ENCODE measurements at regions not wholly inside any gene's neighbourhood (a gene's known extent, or its start where the extent isn't known, plus 50 kb on each side); places are given as distances from the start of the nearest gene placed in this dataset.
"Not testable (repeated sequence)": the region's sequence is repeated elsewhere in the genome, so short reads cannot be mapped to it uniquely, and the experiment has no call there.

- ATAC-seq (ENCODE audit: low FRiP score) (no peak), DNase-seq (no peak)
- intact Hi-C loops (cut with DNase I) = no loop called here
- Histone ChIP-seq H3K4me3 (ENCODE audit: low read length in 2 of 2) (no peak overlapping the region), H3K36me3 (ENCODE audit: control insufficient read depth in 1 of 2, insufficient read depth in 2 of 2, low read length in 1 of 2) (no peaks in the 10 kb centered on the region), H3K27me3 (ENCODE audit: control insufficient read depth in 1 of 2, insufficient read depth in 2 of 2, low read length in 1 of 2) (no peaks in the 10 kb centered on the region), H3K4me1 (ENCODE audit: control insufficient read depth in 1 of 2, insufficient read depth in 2 of 2, low read length in 2 of 2) (no peaks in the 10 kb centered on the region), H3K27ac (ENCODE audit: low read depth in 1 of 2, low read length in 2 of 2) (no peak overlapping the region), H3K9me3 (ENCODE audit: control insufficient read depth, low read length) (peaks cover 6% of the 10 kb centered on the region)
These were observed 51.0 kb upstream of the IRX5 start for GRCh38 chr16:54879681-54880080.

- H3K4me1 ChIP-seq (ENCODE audit: control insufficient read depth in 1 of 2, insufficient read depth in 2 of 2, low read length in 2 of 2) = no peaks in the 10 kb centered on the region
- DNase-seq (no peak), ATAC-seq (ENCODE audit: low FRiP score) (no peak)
- no peaks in the 10 kb centered on the region for H3K27me3 ChIP-seq (ENCODE audit: control insufficient read depth in 1 of 2, insufficient read depth in 2 of 2, low read length in 1 of 2)
- H3K36me3 ChIP-seq (ENCODE audit: control insufficient read depth in 1 of 2, insufficient read depth in 2 of 2, low read length in 1 of 2) = no peaks in the 10 kb centered on the region
- intact Hi-C loops (cut with DNase I) = no loop called here
- 88 to 96% methylated on average over 1 of the region's 1 CpG for WGBS, 2 donors
- H3K9me3 ChIP-seq (ENCODE audit: control insufficient read depth, low read length) = peaks cover 6% of the 10 kb centered on the region
- no peak overlapping the region for H3K4me3 ChIP-seq (ENCODE audit: low read length in 2 of 2)
- no peak overlapping the region for H3K27ac ChIP-seq (ENCODE audit: low read depth in 1 of 2, low read length in 2 of 2)
These were observed 52.4 kb upstream of the IRX5 start for GRCh38 chr16:54878301-54878700.

- no peak overlapping the region for H3K4me3 ChIP-seq (ENCODE audit: low read length in 2 of 2)
- no peaks in the 10 kb centered on the region for H3K36me3 ChIP-seq (ENCODE audit: control insufficient read depth in 1 of 2, insufficient read depth in 2 of 2, low read length in 1 of 2)
- H3K27me3 ChIP-seq (ENCODE audit: control insufficient read depth in 1 of 2, insufficient read depth in 2 of 2, low read length in 1 of 2) = no peaks in the 10 kb centered on the region
- peaks cover 6% of the 10 kb centered on the region for H3K9me3 ChIP-seq (ENCODE audit: control insufficient read depth, low read length)
- no peak overlapping the region for H3K27ac ChIP-seq (ENCODE audit: low read depth in 1 of 2, low read length in 2 of 2)
- no peak for ATAC-seq (ENCODE audit: low FRiP score)
- DNase-seq = no peak
- H3K4me1 ChIP-seq (ENCODE audit: control insufficient read depth in 1 of 2, insufficient read depth in 2 of 2, low read length in 2 of 2) = no peaks in the 10 kb centered on the region
- 91 to 100% methylated on average over 1 of the region's 1 CpG for WGBS, 2 donors
- intact Hi-C loops (cut with DNase I) = no loop called here
These were observed 55.2 kb upstream of the IRX5 start for GRCh38 chr16:54875443-54875842.

GRCh38 chr16:54873716-54874373, 56.8 kb upstream of the IRX5 start:
- intact Hi-C loops (cut with DNase I); ATAC-seq (ENCODE audit: low FRiP score); H3K4me3 ChIP-seq (ENCODE audit: low read length in 2 of 2); H3K27ac ChIP-seq (ENCODE audit: low read depth in 1 of 2, low read length in 2 of 2); DNase-seq; H3K4me1 ChIP-seq (ENCODE audit: control insufficient read depth in 1 of 2, insufficient read depth in 2 of 2, low read length in 2 of 2); H3K9me3 ChIP-seq (ENCODE audit: control insufficient read depth, low read length); H3K36me3 ChIP-seq (ENCODE audit: control insufficient read depth in 1 of 2, insufficient read depth in 2 of 2, low read length in 1 of 2); H3K27me3 ChIP-seq (ENCODE audit: control insufficient read depth in 1 of 2, insufficient read depth in 2 of 2, low read length in 1 of 2): not testable (repeated sequence)
- WGBS, 2 donors = 93% methylated on average over 12 of the region's 12 CpGs

- H3K36me3 ChIP-seq (ENCODE audit: control insufficient read depth in 1 of 2, insufficient read depth in 2 of 2, low read length in 1 of 2) = no peaks in the 10 kb centered on the region
- no peaks in the 10 kb centered on the region for H3K4me1 ChIP-seq (ENCODE audit: control insufficient read depth in 1 of 2, insufficient read depth in 2 of 2, low read length in 2 of 2)
- H3K4me3 ChIP-seq (ENCODE audit: low read length in 2 of 2) = no peak overlapping the region
- no peaks in the 10 kb centered on the region for H3K27me3 ChIP-seq (ENCODE audit: control insufficient read depth in 1 of 2, insufficient read depth in 2 of 2, low read length in 1 of 2)
- WGBS, 2 donors = 88 to 89% methylated on average over 2 of the region's 2 CpGs
- ATAC-seq (ENCODE audit: low FRiP score) (no peak), DNase-seq (no peak)
- intact Hi-C loops (cut with DNase I) = no loop called here
- no peak overlapping the region for H3K27ac ChIP-seq (ENCODE audit: low read depth in 1 of 2, low read length in 2 of 2)
- H3K9me3 ChIP-seq (ENCODE audit: control insufficient read depth, low read length) = peaks cover 2% of the 10 kb centered on the region
These were observed 57.6 kb upstream of the IRX5 start for GRCh38 chr16:54873071-54873470.

- ATAC-seq (ENCODE audit: low FRiP score) (no peak), DNase-seq (no peak)
- Histone ChIP-seq H3K9me3 (ENCODE audit: control insufficient read depth, low read length) (peaks cover 2% of the 10 kb centered on the region), H3K4me3 (ENCODE audit: low read length in 2 of 2) (no peak overlapping the region), H3K27me3 (ENCODE audit: control insufficient read depth in 1 of 2, insufficient read depth in 2 of 2, low read length in 1 of 2) (no peaks in the 10 kb centered on the region), H3K36me3 (ENCODE audit: control insufficient read depth in 1 of 2, insufficient read depth in 2 of 2, low read length in 1 of 2) (no peaks in the 10 kb centered on the region), H3K4me1 (ENCODE audit: control insufficient read depth in 1 of 2, insufficient read depth in 2 of 2, low read length in 2 of 2) (no peaks in the 10 kb centered on the region), H3K27ac (ENCODE audit: low read depth in 1 of 2, low read length in 2 of 2) (no peak overlapping the region)
- WGBS, 2 donors = 7 to 13% methylated on average over 2 of the region's 2 CpGs
- intact Hi-C loops (cut with DNase I) = no loop called here
These were observed 60.5 kb upstream of the IRX5 start for GRCh38 chr16:54870151-54870550.

- Histone ChIP-seq H3K4me1 (ENCODE audit: control insufficient read depth in 1 of 2, insufficient read depth in 2 of 2, low read length in 2 of 2) (no peaks in the 10 kb centered on the region), H3K9me3 (ENCODE audit: control insufficient read depth, low read length) (peaks cover 2% of the 10 kb centered on the region), H3K27me3 (ENCODE audit: control insufficient read depth in 1 of 2, insufficient read depth in 2 of 2, low read length in 1 of 2) (peaks cover 0 to 2% of the 10 kb centered on the region in 2 donors), H3K27ac (ENCODE audit: low read depth in 1 of 2, low read length in 2 of 2) (no peak overlapping the region), H3K36me3 (ENCODE audit: control insufficient read depth in 1 of 2, insufficient read depth in 2 of 2, low read length in 1 of 2) (no peaks in the 10 kb centered on the region), H3K4me3 (ENCODE audit: low read length in 2 of 2) (no peak overlapping the region)
- no peak for DNase-seq
- 91 to 93% methylated on average over 4 of the region's 4 CpGs for WGBS, 2 donors
- intact Hi-C loops (cut with DNase I) = no loop called here
- no peak for ATAC-seq (ENCODE audit: low FRiP score)
These were observed 63.3 kb upstream of the IRX5 start for GRCh38 chr16:54867302-54867832.

- DNase-seq = no peak
- no peak for ATAC-seq (ENCODE audit: low FRiP score)
- 33 to 37% methylated on average over 9 of the region's 9 CpGs for WGBS, 2 donors
These were observed 68.1 kb upstream of the IRX5 start for GRCh38 chr16:54862529-54862928.

GRCh38 chr16:54856871-54857270, 73.8 kb upstream of the IRX5 start:
- Histone ChIP-seq H3K4me1 (ENCODE audit: control insufficient read depth in 1 of 2, insufficient read depth in 2 of 2, low read length in 2 of 2) (no peaks in the 10 kb centered on the region), H3K27me3 (ENCODE audit: control insufficient read depth in 1 of 2, insufficient read depth in 2 of 2, low read length in 1 of 2) (peaks cover 0 to 2% of the 10 kb centered on the region in 2 donors), H3K36me3 (ENCODE audit: control insufficient read depth in 1 of 2, insufficient read depth in 2 of 2, low read length in 1 of 2) (no peaks in the 10 kb centered on the region), H3K4me3 (ENCODE audit: low read length in 2 of 2) (no peak overlapping the region), H3K9me3 (ENCODE audit: control insufficient read depth, low read length) (peaks cover 2% of the 10 kb centered on the region), H3K27ac (ENCODE audit: low read depth in 1 of 2, low read length in 2 of 2) (no peak overlapping the region)
- 94 to 97% methylated on average over 2 of the region's 2 CpGs for WGBS, 2 donors
- no peak for DNase-seq
- intact Hi-C loops (cut with DNase I) = no loop called here
- ATAC-seq (ENCODE audit: low FRiP score) = no peak

More at GRCh38 chr16:54862529-54862928, 68.1 kb upstream of the IRX5 start:
- no peak overlapping the region for H3K4me3 ChIP-seq (ENCODE audit: low read length in 2 of 2)
- H3K27me3 ChIP-seq (ENCODE audit: control insufficient read depth in 1 of 2, insufficient read depth in 2 of 2, low read length in 1 of 2) = peaks cover 0 to 2% of the 10 kb centered on the region in 2 donors
- no peaks in the 10 kb centered on the region for H3K36me3 ChIP-seq (ENCODE audit: control insufficient read depth in 1 of 2, insufficient read depth in 2 of 2, low read length in 1 of 2)
- intact Hi-C loops (cut with DNase I) = no loop called here
- H3K27ac ChIP-seq (ENCODE audit: low read depth in 1 of 2, low read length in 2 of 2) = no peak overlapping the region
- no peaks in the 10 kb centered on the region for H3K4me1 ChIP-seq (ENCODE audit: control insufficient read depth in 1 of 2, insufficient read depth in 2 of 2, low read length in 2 of 2)
- no peaks in the 10 kb centered on the region for H3K9me3 ChIP-seq (ENCODE audit: control insufficient read depth, low read length)

All from aorta (tissue), 5 donors.